ENCODE measurements at regions not wholly inside any gene's neighbourhood (a gene's known extent, or its start where the extent isn't known, plus 50 kb on each side); places are given as distances from the start of the nearest gene placed in this dataset.
"Not testable (repeated sequence)": the region's sequence is repeated elsewhere in the genome, so short reads cannot be mapped to it uniquely, and the experiment has no call there.

DNA sequence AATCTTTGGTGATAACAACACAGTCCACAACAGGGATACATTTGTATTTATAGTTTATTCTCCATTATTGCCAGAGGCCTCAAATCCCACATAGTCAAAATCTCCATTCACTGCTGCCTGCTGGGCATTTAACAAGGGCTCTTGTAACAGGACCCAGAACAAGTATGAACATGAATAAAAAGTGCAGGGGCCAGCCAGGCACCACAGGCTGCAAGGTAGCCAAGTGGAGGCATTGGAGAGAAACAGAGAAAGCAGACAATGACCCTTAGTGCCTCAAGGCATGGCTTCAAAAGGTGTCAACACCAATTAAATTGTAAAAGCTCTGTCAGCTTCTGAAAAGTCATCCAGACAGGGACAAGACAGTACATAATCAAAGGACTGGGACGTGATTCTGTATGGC is 116.8 kb downstream of the ATP6V1G3 start:
- Histone ChIP-seq H3K9me3 (replicated peaks in 1 of 11) (no peaks in the 10 kb centered on the region), H3K4me1 (no peaks in the 10 kb centered on the region), H3K4me2 (no peak overlapping the region), H4K20me1 (no peaks in the 10 kb centered on the region), H3K9ac (no peak overlapping the region), H3K27ac (no peak overlapping the region), H3K27me3 (no peaks in the 10 kb centered on the region), H3K4me3 (no peak overlapping the region), H3K36me3 (no peaks in the 10 kb centered on the region)
- no peak for TF ChIP-seq Cebpa-rat (IDR thresholded peaks at IDR 0.05)

DNA sequence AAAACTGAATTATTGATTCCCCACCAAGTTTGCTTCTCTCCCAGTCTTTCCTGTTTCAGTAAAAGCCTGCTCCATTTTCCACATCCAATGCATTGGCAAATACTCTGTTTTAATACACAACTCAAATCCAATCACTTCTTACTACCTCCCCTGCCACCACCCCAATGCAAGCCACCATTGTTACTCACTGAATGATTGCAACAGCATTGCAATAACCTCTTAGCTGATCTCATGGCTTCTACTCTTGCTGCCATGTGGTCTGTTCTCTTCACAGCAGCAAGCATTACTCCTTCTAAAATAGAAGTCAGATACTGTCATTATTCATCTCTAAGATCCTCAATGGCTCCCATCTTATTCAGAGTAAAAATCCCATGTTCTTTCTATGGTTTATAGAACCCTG is 123.4 kb downstream of the ATP6V1G3 start:
- TF ChIP-seq Cebpa-rat (IDR thresholded peaks at IDR 0.05), result no peak
- Histone ChIP-seq H4K20me1 (no peaks in the 10 kb centered on the region), H3K27me3 (no peaks in the 10 kb centered on the region), H3K9ac (no peak overlapping the region), H3K4me2 (no peak overlapping the region), H3K36me3 (no peaks in the 10 kb centered on the region), H3K4me3 (no peak overlapping the region), H3K27ac (no peak overlapping the region), H3K4me1 (no peaks in the 10 kb centered on the region), H3K9me3 (replicated peaks in 1 of 11) (no peaks in the 10 kb centered on the region)

DNA sequence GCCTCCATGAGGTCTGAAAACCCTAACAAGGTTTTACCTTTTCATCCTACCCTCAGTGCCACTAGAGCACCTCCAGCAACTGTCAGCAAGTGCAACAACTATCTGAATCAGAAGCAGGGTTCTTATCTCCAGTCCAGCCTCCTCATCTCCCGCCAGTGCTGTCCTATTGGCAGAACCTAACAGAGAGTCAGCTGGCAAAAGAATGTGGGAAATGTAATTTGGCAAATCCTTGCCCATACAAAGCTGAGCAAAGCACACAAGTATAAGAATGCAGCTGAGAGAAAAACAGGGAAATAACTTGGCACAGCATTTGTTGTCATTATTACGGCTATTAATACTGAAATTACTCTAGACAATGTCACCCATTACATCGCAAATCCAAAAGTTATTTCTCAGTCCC is 124.2 kb downstream of the ATP6V1G3 start:
- Histone ChIP-seq H3K27ac (no peak overlapping the region), H3K9me3 (replicated peaks in 1 of 11) (no peaks in the 10 kb centered on the region), H3K4me2 (no peak overlapping the region), H3K4me1 (no peaks in the 10 kb centered on the region), H3K27me3 (no peaks in the 10 kb centered on the region), H3K36me3 (no peaks in the 10 kb centered on the region), H3K9ac (no peak overlapping the region), H3K4me3 (no peak overlapping the region), H4K20me1 (no peaks in the 10 kb centered on the region)
- TF ChIP-seq Cebpa-rat (IDR thresholded peaks at IDR 0.05), result no peak

DNA sequence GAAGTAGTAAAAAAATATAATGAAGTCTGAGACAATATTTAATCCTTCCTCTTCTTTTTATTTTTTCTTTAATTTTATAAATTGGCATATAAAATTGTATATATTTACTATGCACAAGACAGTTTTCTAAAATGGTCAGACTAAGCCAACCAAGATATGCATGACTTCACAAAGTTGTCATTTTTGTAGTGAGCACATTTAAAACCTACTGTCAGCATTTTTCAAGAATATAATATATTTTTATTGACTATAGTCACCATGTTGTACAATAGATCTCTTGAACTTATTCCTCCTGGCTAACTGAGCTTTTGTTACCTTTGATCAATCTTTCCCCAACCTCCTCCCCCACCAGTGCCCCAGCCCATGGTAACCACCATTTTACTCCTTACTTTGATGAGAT is 129.2 kb downstream of the ATP6V1G3 start:
- Histone ChIP-seq H3K4me1 (no peaks in the 10 kb centered on the region), H3K27me3 (no peaks in the 10 kb centered on the region), H4K20me1 (no peaks in the 10 kb centered on the region), H3K4me2 (no peak overlapping the region), H3K4me3 (no peak overlapping the region), H3K9me3 (replicated peaks in 1 of 11) (no peaks in the 10 kb centered on the region), H3K27ac (no peak overlapping the region), H3K36me3 (no peaks in the 10 kb centered on the region), H3K9ac (no peak overlapping the region)
- TF ChIP-seq Cebpa-rat (IDR thresholded peaks at IDR 0.05), result no peak

DNA sequence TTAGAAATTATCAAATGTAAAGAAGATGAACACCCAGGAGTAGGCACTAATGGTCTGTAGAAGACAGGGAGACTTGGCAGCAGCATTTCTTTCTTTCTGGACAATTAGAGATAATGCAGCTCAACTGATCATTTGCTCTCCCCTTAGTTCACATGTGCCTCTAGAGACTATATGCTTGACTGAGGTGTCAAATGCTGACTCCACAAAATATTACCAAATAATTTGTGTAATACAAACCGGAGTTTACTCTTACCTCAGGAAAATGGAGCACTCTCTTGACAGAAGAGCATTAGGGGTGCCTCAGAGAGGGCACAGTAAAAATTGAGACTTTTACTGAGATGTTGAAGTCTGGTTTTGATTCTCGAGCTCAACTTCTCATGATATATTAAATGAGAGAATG is 131.8 kb downstream of the ATP6V1G3 start:
- TF ChIP-seq Cebpa-rat (IDR thresholded peaks at IDR 0.05), result no peak
- Histone ChIP-seq H3K27me3 (no peaks in the 10 kb centered on the region), H3K27ac (no peak overlapping the region), H4K20me1 (no peaks in the 10 kb centered on the region), H3K4me2 (no peak overlapping the region), H3K9ac (no peak overlapping the region), H3K4me3 (no peak overlapping the region), H3K4me1 (no peaks in the 10 kb centered on the region), H3K9me3 (replicated peaks in 1 of 11) (peaks cover 5 to 9% (median 8%) of the 10 kb centered on the region in 11 experiments; a peak in 15 of 22 replicates), H3K36me3 (no peaks in the 10 kb centered on the region)

DNA sequence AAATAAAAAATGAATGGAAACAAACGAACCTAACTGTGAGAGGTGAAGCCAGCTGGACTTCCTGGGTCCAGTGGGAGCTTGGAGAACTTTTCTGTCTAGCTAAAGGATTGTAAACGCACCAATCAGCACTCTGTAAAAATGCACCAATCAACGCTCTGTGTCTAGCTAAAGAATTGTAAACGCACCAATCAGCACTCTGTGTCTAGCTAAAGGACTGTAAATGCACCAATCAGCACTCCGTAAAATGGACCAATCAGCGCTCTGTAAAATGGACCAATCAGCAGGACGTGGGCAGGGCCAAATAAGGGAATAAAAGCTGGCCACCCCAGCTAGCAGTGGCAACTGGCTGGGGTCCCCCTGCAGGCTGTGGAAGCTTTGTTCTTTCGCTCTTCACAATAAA is 135.8 kb downstream of the ATP6V1G3 start:
- H3K4me2 ChIP-seq; H3K4me1 ChIP-seq; H4K20me1 ChIP-seq; H3K9ac ChIP-seq; H3K27ac ChIP-seq; H3K4me3 ChIP-seq; H3K9me3 ChIP-seq (replicated peaks in 1 of 11); H3K27me3 ChIP-seq; H3K36me3 ChIP-seq: not testable (repeated sequence)

DNA sequence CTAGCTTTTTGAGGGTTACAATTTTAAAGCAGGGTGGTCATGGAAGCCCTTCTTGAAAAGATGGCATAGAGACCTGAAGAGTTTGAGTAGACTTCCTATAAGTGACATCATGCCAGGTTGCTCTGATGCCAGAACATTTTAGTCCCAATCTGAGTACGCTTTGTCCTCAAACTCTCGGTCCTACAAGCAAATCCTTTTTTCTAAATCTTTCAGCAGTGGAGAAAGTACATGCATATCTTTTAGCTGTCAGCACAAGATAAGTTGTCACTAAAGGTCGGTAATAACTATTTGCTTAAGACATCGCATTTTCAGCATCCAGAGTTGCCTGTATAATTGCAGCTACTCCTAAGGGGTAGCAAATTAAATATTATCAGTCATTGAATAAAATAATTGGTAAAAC is 140.4 kb downstream of the ATP6V1G3 start:
- TF ChIP-seq Cebpa-rat (IDR thresholded peaks at IDR 0.05), result no peak
- no peaks in the 10 kb centered on the region for H4K20me1 ChIP-seq
- H3K4me2 ChIP-seq, result no peak overlapping the region
- no peak overlapping the region for H3K27ac ChIP-seq
- no peak overlapping the region for H3K4me3 ChIP-seq
- H3K36me3 ChIP-seq, result no peaks in the 10 kb centered on the region
- no peaks in the 10 kb centered on the region for H3K4me1 ChIP-seq
- H3K27me3 ChIP-seq, result no peaks in the 10 kb centered on the region
- peaks cover 5 to 8% (median 7%) of the 10 kb centered on the region in 11 experiments; a peak in 15 of 22 replicates for H3K9me3 ChIP-seq (replicated peaks in 1 of 11)
- H3K9ac ChIP-seq, result no peak overlapping the region

DNA sequence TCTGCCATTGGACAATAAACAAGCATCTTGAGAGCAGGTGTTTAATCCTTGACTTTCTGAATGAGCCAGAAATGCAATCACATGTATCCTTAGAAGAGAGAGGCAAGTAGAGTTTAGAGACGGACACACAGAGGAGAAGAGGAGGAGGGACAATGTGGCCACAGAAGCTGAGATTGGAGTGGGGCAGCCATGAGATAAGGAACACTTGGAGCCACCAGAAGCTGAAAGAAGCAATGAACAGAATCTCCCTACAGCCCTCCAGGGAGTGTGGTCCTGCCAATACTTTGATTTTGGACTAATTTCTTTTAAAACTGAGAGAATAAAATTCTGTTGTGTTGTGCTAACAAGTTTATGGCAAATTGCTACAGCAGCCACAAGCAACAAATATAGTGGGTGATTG is 141.0 kb downstream of the ATP6V1G3 start:
- Histone ChIP-seq H3K4me2 (no peak overlapping the region), H3K27me3 (no peaks in the 10 kb centered on the region), H4K20me1 (no peaks in the 10 kb centered on the region), H3K9me3 (replicated peaks in 1 of 11) (peaks cover 0 to 2% (median under 1%) of the 10 kb centered on the region in 11 experiments; a peak in 12 of 22 replicates), H3K4me3 (no peak overlapping the region), H3K36me3 (no peaks in the 10 kb centered on the region), H3K9ac (no peak overlapping the region), H3K4me1 (no peaks in the 10 kb centered on the region), H3K27ac (no peak overlapping the region)
- TF ChIP-seq Cebpa-rat (IDR thresholded peaks at IDR 0.05), result no peak

DNA sequence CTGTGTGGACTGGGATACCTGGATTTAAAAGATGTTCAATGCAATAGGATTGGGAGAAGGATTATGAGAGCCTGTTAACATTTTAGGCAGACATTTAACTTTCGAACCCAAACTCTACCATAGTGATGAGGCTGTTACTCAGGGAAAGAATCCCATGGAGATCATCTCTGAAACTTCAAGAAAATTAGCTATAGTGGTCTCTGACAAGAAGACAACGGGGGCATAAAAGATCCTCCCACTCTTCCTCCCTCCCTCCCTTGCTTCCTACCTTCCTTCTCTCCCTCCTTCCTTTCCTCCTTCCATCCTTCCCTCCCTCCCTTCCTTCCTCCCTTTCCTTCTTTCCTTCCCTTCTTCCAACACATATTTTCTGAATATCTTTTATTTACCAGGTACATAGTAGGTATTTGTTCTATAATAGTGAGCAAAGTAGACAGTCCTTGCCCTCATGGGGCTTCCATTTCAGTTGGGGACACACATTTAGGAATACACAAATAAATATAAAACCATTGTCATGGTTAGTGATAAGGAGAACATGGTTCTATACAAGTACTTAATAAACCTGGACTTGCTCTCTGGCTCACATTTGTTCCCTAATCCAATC is 143.2 kb downstream of the ATP6V1G3 start:
- no peak for TF ChIP-seq Cebpa-rat (IDR thresholded peaks at IDR 0.05)
- Histone ChIP-seq H3K4me3 (no peak overlapping the region), H3K36me3 (no peaks in the 10 kb centered on the region), H3K9me3 (replicated peaks in 1 of 11) (no peaks in the 10 kb centered on the region), H3K27ac (no peak overlapping the region), H4K20me1 (no peaks in the 10 kb centered on the region), H3K27me3 (no peaks in the 10 kb centered on the region), H3K4me1 (no peaks in the 10 kb centered on the region), H3K4me2 (no peak overlapping the region), H3K9ac (no peak overlapping the region)

DNA sequence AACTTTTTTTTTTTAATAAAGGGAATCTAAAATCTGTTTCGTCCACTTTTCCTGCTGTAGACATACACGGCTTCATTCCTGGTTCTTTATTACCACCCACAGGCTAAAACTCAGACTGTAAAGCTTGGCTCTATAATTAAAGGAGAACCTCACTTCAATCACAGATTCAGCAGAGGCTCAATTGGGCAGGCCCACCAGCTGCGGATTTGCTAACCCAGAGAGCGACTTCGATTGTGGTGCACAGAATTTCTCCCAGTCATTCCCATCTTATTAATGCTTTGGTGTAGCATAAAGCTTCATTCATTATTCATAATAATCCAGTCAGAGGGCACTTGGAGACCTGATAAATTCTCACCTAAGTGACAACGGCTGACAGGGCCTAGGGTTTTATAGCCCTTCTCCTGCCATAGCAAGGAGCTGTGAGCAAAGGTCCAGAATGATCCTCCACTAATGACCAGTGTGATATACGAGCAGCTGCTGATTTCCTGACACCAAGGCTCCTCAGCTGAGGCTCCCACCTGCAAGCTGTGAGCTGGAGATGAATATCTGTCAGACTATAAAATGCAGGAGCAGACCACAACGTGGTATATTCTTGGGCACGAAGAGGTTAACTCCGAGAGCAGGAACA is 149.0 kb downstream of the ATP6V1G3 start:
- TF ChIP-seq Cebpa-rat (IDR thresholded peaks at IDR 0.05), result no peak
- H3K9me3 ChIP-seq (replicated peaks in 1 of 11), result no peaks in the 10 kb centered on the region
- H3K27me3 ChIP-seq, result no peaks in the 10 kb centered on the region

More for the DNA sequence above, 149.0 kb downstream of the ATP6V1G3 start:
- H3K4me2 ChIP-seq, result no peak overlapping the region
- H3K27ac ChIP-seq, result no peak overlapping the region
- H4K20me1 ChIP-seq, result no peaks in the 10 kb centered on the region
- no peak overlapping the region for H3K9ac ChIP-seq
- H3K36me3 ChIP-seq, result no peaks in the 10 kb centered on the region
- H3K4me1 ChIP-seq, result no peaks in the 10 kb centered on the region
- H3K4me3 ChIP-seq, result no peak overlapping the region
